ENCODE measurements at regions not wholly inside any gene's neighbourhood (a gene's known extent, or its start where the extent isn't known, plus 50 kb on each side); places are given as distances from the start of the nearest gene placed in this dataset.

- TF ChIP-seq CTCF (IDR thresholded peaks at IDR 0.05; ENCODE audit: low read depth, low read length) (no peak), EZH2phosphoT487 (IDR thresholded peaks at IDR 0.05; ENCODE audit: low read depth) (no peak)
These were observed 511.9 kb downstream of the MID1IP1 start for GRCh38 chrX:39313146-39313545.

All from OCI-LY3 (cell line).